ENCODE measurements at regions not wholly inside any gene's neighbourhood (a gene's known extent, or its start where the extent isn't known, plus 50 kb on each side); places are given as distances from the start of the nearest gene placed in this dataset.

DNA sequence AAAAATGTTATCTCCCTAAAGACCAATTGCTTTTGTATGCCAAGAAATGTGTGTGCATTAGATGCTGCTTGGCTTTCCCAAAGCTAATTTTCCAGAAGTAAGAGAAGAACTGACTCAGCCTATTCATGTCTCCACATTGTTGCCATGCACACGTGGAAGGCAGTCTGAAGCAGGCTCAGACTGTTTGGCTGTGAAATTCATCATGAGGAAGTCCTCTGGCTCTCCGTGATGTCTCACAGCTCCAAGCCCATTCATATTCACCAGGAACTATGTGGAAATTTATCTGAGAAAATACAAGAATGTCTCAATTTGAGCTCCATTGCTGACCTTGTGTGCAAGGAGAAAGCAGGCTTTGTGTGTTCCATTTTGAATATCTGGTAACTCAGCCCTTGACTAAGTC, 1022.2 kb upstream of the GJE1 start:
- H3K36me3 ChIP-seq (ENCODE audit: control insufficient read depth in 5 of 5, insufficient read depth in 5 of 5, low read length in 5 of 5), result no peaks in the 10 kb centered on the region
- no peak overlapping the region for H3K27ac ChIP-seq (ENCODE audit: low read depth, low read length)

DNA sequence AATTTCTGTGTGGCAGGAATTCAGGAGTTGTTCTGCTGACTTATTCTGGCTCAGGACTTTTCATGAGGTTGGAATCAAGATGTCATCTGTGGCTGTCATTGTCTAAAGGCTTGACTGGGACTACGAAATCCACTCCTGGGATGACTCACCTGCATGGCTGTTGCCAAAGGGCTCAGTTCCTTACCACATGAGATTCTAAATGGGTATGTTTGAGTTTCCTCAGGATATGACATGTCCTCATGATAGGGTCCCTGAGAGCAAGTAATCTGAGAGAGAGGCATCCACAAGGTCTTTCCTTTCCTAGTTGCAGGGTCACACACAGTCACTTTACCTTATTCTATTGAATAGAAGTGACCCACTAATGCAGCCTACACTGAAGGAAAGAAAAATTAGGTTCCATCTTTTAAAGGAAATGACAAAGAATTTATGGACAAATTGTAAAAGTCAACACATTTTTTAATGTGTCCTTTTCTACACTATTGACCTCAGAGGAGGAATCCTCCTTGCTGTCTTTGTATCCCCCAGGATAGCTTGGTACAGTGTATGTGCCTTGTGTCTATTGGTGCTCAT, 1025.0 kb upstream of the GJE1 start:
- Histone ChIP-seq H3K9me3 (ENCODE audit: control insufficient read depth in 5 of 5, low read length in 5 of 5) (peaks cover 0 to 4% (median 3%) of the 10 kb centered on the region in 5 donors), H3K36me3 (ENCODE audit: control insufficient read depth in 5 of 5, insufficient read depth in 5 of 5, low read length in 5 of 5) (no peaks in the 10 kb centered on the region), H3K4me3 (ENCODE audit: low read depth in 1 of 5, low read length in 5 of 5) (no peak overlapping the region), H3K4me1 (ENCODE audit: control insufficient read depth in 5 of 5, insufficient read depth in 5 of 5, low read length in 5 of 5) (peaks cover 0 to 4% (median 0%) of the 10 kb centered on the region in 5 donors), H3K27me3 (ENCODE audit: control insufficient read depth in 5 of 5, insufficient read depth in 4 of 5, low read length in 5 of 5) (no peaks in the 10 kb centered on the region), H3K27ac (ENCODE audit: low read depth, low read length) (no peak overlapping the region), H3K9ac (ENCODE audit: low read length in 5 of 5) (no peak overlapping the region)

More for the DNA sequence above, 1022.2 kb upstream of the GJE1 start:
- no peaks in the 10 kb centered on the region for H3K9me3 ChIP-seq (ENCODE audit: control insufficient read depth in 5 of 5, low read length in 5 of 5)
- peaks cover 0 to 2% (median 0%) of the 10 kb centered on the region in 5 donors for H3K4me1 ChIP-seq (ENCODE audit: control insufficient read depth in 5 of 5, insufficient read depth in 5 of 5, low read length in 5 of 5)
- H3K27me3 ChIP-seq (ENCODE audit: control insufficient read depth in 5 of 5, insufficient read depth in 4 of 5, low read length in 5 of 5), result no peaks in the 10 kb centered on the region
- H3K4me3 ChIP-seq (ENCODE audit: low read depth in 1 of 5, low read length in 5 of 5), result no peak overlapping the region
- no peak overlapping the region for H3K9ac ChIP-seq (ENCODE audit: low read length in 5 of 5)

DNA sequence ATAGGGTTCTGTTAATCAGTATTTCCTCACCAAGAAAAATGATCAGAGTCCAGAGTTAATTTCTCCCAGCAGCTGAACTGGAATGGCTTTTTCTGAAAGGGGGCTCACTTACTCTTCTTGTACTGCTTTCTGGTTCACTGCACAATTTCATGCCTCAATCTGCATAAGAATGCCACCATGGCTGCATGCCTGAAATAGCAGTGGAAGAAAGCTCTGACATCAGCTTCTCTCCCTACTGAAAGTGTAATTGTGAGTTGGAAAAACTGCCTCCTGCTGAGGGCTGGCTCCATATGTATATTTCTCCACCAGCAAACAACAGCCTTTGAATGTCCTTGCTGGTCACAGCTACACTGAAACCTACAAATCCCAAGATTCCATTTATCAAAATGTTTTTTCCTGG, 1027.2 kb upstream of the GJE1 start:
- peaks cover 0 to 4% (median 0%) of the 10 kb centered on the region in 5 donors for H3K4me1 ChIP-seq (ENCODE audit: control insufficient read depth in 5 of 5, insufficient read depth in 5 of 5, low read length in 5 of 5)
- no peak overlapping the region for H3K9ac ChIP-seq (ENCODE audit: low read length in 5 of 5)
- no peak overlapping the region for H3K4me3 ChIP-seq (ENCODE audit: low read depth in 1 of 5, low read length in 5 of 5)
- peaks cover 0 to 4% (median 3%) of the 10 kb centered on the region in 5 donors for H3K9me3 ChIP-seq (ENCODE audit: control insufficient read depth in 5 of 5, low read length in 5 of 5)
- no peak overlapping the region for H3K27ac ChIP-seq (ENCODE audit: low read depth, low read length)
- H3K27me3 ChIP-seq (ENCODE audit: control insufficient read depth in 5 of 5, insufficient read depth in 4 of 5, low read length in 5 of 5), result no peaks in the 10 kb centered on the region
- no peaks in the 10 kb centered on the region for H3K36me3 ChIP-seq (ENCODE audit: control insufficient read depth in 5 of 5, insufficient read depth in 5 of 5, low read length in 5 of 5)

DNA sequence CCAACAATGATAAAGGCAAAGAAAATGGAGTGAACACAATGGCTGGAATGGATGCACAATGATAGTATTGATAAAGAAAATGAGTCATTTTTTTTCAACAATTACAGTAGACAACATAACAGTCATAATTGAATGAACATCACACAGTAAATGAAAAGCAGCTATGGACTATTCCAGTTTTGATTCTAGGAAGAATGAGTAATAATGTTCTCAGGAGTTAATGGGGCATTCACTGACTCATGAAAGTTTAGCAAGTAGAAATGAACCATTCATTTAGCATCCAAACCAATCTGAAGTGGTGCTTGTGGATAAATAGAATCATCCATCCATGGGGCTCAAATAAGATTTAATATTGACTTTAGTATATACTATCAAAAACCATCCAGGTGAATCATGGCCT, 1029.5 kb upstream of the GJE1 start:
- Histone ChIP-seq H3K36me3 (ENCODE audit: control insufficient read depth in 5 of 5, insufficient read depth in 5 of 5, low read length in 5 of 5) (no peaks in the 10 kb centered on the region), H3K9ac (ENCODE audit: low read length in 5 of 5) (no peak overlapping the region), H3K27ac (ENCODE audit: low read depth, low read length) (no peak overlapping the region), H3K4me1 (ENCODE audit: control insufficient read depth in 5 of 5, insufficient read depth in 5 of 5, low read length in 5 of 5) (peaks cover 0 to 4% (median 0%) of the 10 kb centered on the region in 5 donors), H3K4me3 (ENCODE audit: low read depth in 1 of 5, low read length in 5 of 5) (no peak overlapping the region), H3K27me3 (ENCODE audit: control insufficient read depth in 5 of 5, insufficient read depth in 4 of 5, low read length in 5 of 5) (no peaks in the 10 kb centered on the region), H3K9me3 (ENCODE audit: control insufficient read depth in 5 of 5, low read length in 5 of 5) (peaks cover 0 to 4% (median 3%) of the 10 kb centered on the region in 5 donors)

DNA sequence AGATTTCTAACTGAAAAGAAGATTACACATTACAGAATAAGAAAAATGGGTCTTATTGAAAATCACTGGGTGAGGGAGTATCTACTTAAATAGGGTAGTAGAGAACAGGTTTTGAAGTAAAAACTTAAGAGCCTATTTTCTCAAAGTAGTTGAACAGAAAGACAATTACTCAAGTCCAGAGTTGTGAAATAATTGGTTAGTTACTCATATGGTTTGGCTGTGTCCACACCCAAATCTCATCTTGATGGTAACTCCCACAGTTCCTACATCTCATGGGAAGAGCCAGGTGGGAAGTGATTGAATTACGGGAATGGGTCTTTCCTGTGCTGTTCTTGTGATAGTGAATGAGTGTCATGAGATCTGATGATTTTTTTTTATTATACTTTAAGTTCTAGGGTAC, 1035.3 kb upstream of the GJE1 start:
- no peak overlapping the region for H3K4me3 ChIP-seq (ENCODE audit: low read depth in 1 of 5, low read length in 5 of 5)
- no peaks in the 10 kb centered on the region for H3K27me3 ChIP-seq (ENCODE audit: control insufficient read depth in 5 of 5, insufficient read depth in 4 of 5, low read length in 5 of 5)
- no peaks in the 10 kb centered on the region for H3K36me3 ChIP-seq (ENCODE audit: control insufficient read depth in 5 of 5, insufficient read depth in 5 of 5, low read length in 5 of 5)
- H3K4me1 ChIP-seq (ENCODE audit: control insufficient read depth in 5 of 5, insufficient read depth in 5 of 5, low read length in 5 of 5), result no peaks in the 10 kb centered on the region
- H3K27ac ChIP-seq (ENCODE audit: low read depth, low read length), result no peak overlapping the region
- H3K9me3 ChIP-seq (ENCODE audit: control insufficient read depth in 5 of 5, low read length in 5 of 5), result peaks cover 0 to 2% (median 0%) of the 10 kb centered on the region in 5 donors
- no peak overlapping the region for H3K9ac ChIP-seq (ENCODE audit: low read length in 5 of 5)

DNA sequence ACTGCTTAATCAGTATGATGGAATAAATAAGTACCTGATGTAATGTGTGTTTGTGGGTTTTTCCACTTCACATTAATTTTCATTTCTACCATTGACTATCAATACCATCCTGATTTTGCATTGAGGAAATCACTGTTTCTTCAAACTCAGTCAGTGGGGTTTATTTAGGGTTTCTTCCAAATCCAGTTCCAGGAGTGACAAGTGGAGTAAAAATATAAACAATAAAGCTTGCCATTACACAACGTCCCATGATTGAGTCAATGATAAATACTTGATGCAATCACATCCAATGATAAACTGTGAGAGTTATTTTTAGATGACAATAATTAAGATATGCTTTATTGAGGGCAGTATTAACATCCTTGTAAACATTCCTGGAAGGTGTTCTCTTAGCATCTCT, 1037.4 kb upstream of the GJE1 start:
- Histone ChIP-seq H3K9ac (ENCODE audit: low read length in 5 of 5) (no peak overlapping the region), H3K4me3 (ENCODE audit: low read depth in 1 of 5, low read length in 5 of 5) (no peak overlapping the region), H3K9me3 (ENCODE audit: control insufficient read depth in 5 of 5, low read length in 5 of 5) (peaks cover 0 to 2% (median 0%) of the 10 kb centered on the region in 5 donors), H3K27me3 (ENCODE audit: control insufficient read depth in 5 of 5, insufficient read depth in 4 of 5, low read length in 5 of 5) (no peaks in the 10 kb centered on the region), H3K36me3 (ENCODE audit: control insufficient read depth in 5 of 5, insufficient read depth in 5 of 5, low read length in 5 of 5) (no peaks in the 10 kb centered on the region), H3K27ac (ENCODE audit: low read depth, low read length) (no peak overlapping the region), H3K4me1 (ENCODE audit: control insufficient read depth in 5 of 5, insufficient read depth in 5 of 5, low read length in 5 of 5) (no peaks in the 10 kb centered on the region)

DNA sequence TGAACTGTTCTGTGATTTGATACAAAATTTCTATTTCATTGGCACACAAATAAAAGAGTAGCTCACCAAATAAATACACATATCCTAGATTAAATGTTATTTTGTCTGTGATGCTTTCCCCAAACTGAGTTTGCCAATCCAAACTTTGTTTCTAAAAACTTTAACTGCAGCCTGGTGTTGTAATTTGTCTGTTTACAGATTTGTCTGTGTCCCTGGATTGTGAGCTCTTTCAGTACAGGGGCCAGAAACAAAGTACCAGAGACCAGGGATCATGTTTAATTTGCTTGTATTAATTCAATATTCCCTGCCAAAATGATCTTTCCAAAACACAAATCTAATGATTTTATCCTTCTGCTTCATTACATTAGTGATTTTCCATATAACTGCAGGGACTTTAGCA, 1044.6 kb upstream of the GJE1 start:
- H3K4me3 ChIP-seq (ENCODE audit: low read depth in 1 of 5, low read length in 5 of 5), result no peak overlapping the region
- H3K27me3 ChIP-seq (ENCODE audit: control insufficient read depth in 5 of 5, insufficient read depth in 4 of 5, low read length in 5 of 5), result no peaks in the 10 kb centered on the region
- H3K27ac ChIP-seq (ENCODE audit: low read depth, low read length), result no peak overlapping the region
- H3K9ac ChIP-seq (ENCODE audit: low read length in 5 of 5), result no peak overlapping the region
- H3K36me3 ChIP-seq (ENCODE audit: control insufficient read depth in 5 of 5, insufficient read depth in 5 of 5, low read length in 5 of 5), result no peaks in the 10 kb centered on the region
- no peaks in the 10 kb centered on the region for H3K9me3 ChIP-seq (ENCODE audit: control insufficient read depth in 5 of 5, low read length in 5 of 5)
- no peaks in the 10 kb centered on the region for H3K4me1 ChIP-seq (ENCODE audit: control insufficient read depth in 5 of 5, insufficient read depth in 5 of 5, low read length in 5 of 5)

DNA sequence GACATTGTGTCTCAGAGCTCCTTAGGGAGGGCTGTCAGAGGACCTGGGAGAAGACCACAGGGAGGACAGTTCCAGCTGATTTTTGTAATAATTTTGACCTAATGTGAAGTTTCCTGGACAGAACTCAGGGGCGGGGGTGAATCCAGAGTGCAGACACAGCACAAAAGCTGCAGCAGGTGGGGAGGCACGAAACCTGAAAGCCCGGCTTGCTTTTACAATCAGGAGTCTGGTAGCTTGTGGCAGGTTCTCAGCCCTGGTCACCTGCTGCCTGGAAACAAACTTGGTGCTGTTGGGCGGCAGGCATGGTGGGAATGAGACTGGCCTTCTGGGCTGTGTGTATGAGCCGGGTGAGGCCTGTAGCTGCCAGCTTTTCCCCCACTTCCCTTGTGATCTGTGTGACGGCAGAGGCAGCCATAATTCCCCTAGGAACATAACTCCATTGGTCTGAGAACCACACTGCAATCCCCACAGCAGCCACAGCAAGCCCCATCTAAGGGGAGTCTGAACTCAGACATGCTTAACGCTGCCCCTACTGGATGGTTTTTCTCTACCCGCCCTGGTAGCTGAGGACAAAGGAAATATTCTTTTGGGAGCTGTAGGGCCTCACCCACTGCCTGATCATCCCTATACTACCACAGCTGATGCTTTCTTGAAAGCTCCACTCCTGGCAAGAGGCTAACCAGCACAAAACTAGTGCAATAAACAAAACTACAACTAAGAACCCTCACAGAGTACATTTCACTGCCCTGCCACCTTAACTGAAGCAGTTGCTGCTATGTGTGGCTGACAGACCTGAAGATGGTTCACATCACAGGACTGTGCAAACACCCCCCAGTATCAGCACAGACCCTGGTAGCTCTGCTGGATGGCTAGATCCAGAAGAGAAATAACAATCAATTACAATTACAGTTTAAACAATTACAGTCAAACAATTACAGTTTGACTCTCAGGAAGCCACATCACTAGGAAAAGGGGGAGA, 1055.1 kb upstream of the GJE1 start:
- H3K27ac ChIP-seq (ENCODE audit: low read depth, low read length), result no peak overlapping the region
- H3K4me3 ChIP-seq (ENCODE audit: low read depth in 1 of 5, low read length in 5 of 5), result no peak overlapping the region
- no peaks in the 10 kb centered on the region for H3K27me3 ChIP-seq (ENCODE audit: control insufficient read depth in 5 of 5, insufficient read depth in 4 of 5, low read length in 5 of 5)
- no peaks in the 10 kb centered on the region for H3K9me3 ChIP-seq (ENCODE audit: control insufficient read depth in 5 of 5, low read length in 5 of 5)
- no peaks in the 10 kb centered on the region for H3K36me3 ChIP-seq (ENCODE audit: control insufficient read depth in 5 of 5, insufficient read depth in 5 of 5, low read length in 5 of 5)
- H3K9ac ChIP-seq (ENCODE audit: low read length in 5 of 5), result no peak overlapping the region
- no peaks in the 10 kb centered on the region for H3K4me1 ChIP-seq (ENCODE audit: control insufficient read depth in 5 of 5, insufficient read depth in 5 of 5, low read length in 5 of 5)

DNA sequence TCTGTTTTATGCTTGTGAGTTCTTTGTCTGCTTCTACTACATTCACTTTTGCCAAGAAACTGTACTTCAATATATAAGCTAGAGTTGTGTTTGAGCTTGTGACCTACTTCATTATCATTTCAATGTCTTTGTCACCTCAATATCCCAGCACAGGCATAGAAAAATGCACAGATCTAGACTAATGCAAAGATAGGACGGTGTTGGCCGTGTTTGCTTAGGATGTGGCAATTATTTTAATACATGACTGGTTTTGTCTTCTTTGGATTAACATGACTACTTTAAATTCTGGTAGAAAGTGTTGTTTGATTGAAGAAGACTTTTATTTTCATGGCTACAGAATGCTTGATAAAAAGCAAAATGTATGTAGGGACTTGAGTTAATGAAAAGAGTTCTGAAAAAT, 1075.0 kb upstream of the GJE1 start:
- Histone ChIP-seq H3K27ac (ENCODE audit: low read depth, low read length) (no peak overlapping the region), H3K27me3 (ENCODE audit: control insufficient read depth in 5 of 5, insufficient read depth in 4 of 5, low read length in 5 of 5) (no peaks in the 10 kb centered on the region), H3K9ac (ENCODE audit: low read length in 5 of 5) (no peak overlapping the region), H3K36me3 (ENCODE audit: control insufficient read depth in 5 of 5, insufficient read depth in 5 of 5, low read length in 5 of 5) (no peaks in the 10 kb centered on the region), H3K4me1 (ENCODE audit: control insufficient read depth in 5 of 5, insufficient read depth in 5 of 5, low read length in 5 of 5) (no peaks in the 10 kb centered on the region), H3K9me3 (ENCODE audit: control insufficient read depth in 5 of 5, low read length in 5 of 5) (no peaks in the 10 kb centered on the region), H3K4me3 (ENCODE audit: low read depth in 1 of 5, low read length in 5 of 5) (no peak overlapping the region)

DNA sequence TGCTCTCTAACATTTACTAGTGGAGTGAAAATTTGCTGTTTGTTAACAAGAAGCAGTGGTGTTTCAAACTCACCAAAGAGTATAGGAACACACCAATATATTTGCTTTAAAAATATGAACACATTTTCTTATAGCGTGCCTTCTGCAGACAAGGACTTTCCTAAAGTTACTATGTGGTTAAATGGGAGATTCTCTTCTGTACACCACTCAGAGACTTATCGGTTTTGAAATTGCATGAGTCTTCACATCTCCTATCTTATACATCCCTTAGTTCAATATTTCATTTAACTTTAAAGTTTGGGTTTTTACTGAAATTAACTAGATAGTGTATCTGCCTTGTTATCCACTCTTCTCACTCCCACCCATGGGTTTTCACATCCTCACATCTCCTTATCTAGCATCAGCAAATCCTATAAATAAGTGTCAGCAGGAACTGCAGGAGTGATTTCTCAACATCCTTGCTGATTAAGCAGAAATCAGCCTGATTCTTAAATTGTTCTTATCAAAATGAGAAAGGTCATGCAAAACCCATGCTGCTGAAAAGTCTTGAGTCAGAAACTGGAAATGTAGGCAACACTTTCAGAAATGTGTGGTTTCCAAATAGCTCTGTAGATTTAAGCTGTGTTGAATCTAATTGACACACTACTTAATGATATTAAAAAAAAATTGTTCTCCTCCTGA, 1075.6 kb upstream of the GJE1 start:
- Histone ChIP-seq H3K4me3 (ENCODE audit: low read depth in 1 of 5, low read length in 5 of 5) (no peak overlapping the region), H3K27me3 (ENCODE audit: control insufficient read depth in 5 of 5, insufficient read depth in 4 of 5, low read length in 5 of 5) (no peaks in the 10 kb centered on the region), H3K27ac (ENCODE audit: low read depth, low read length) (no peak overlapping the region), H3K36me3 (ENCODE audit: control insufficient read depth in 5 of 5, insufficient read depth in 5 of 5, low read length in 5 of 5) (no peaks in the 10 kb centered on the region), H3K9ac (ENCODE audit: low read length in 5 of 5) (no peak overlapping the region), H3K4me1 (ENCODE audit: control insufficient read depth in 5 of 5, insufficient read depth in 5 of 5, low read length in 5 of 5) (no peaks in the 10 kb centered on the region), H3K9me3 (ENCODE audit: control insufficient read depth in 5 of 5, low read length in 5 of 5) (no peaks in the 10 kb centered on the region)
